Stimulated activated CD8-positive, alpha-beta memory T cell treated with anti-CD3 and anti-CD28 coated beads, Interleukin-15, amount 100 ng/mL, for 48 hours (primary cell): ENCODE measurements at regions not wholly inside any gene's neighbourhood (a gene's known extent, or its start where the extent isn't known, plus 50 kb on each side); places are given as distances from the start of the nearest gene placed in this dataset.

Experiments used
- DNase-seq, 2 donors: peaks; one replicate each; pipeline ENCODE4 v3.0.0-alpha.2; 2020; ENCODE audit warnings: low read depth in 2 of 2

GRCh38 chr15:85941186-85941855 lies 138.3 kb upstream of the AGBL1 start:
- DNase-seq: no peak

- DNase-seq: no peak
These were observed 137.0 kb upstream of the AGBL1 start for GRCh38 chr15:85942632-85943031.

GRCh38 chr15:85943151-85943550 lies 136.5 kb upstream of the AGBL1 start:
- no peak for DNase-seq

GRCh38 chr15:85943791-85944190 lies 135.9 kb upstream of the AGBL1 start:
- no peak for DNase-seq

GRCh38 chr15:85947021-85947420 lies 132.7 kb upstream of the AGBL1 start:
- no peak for DNase-seq

- DNase-seq: no peak
These were observed 131.7 kb upstream of the AGBL1 start for GRCh38 chr15:85947936-85948335.

GRCh38 chr15:85950101-85950500 lies 129.6 kb upstream of the AGBL1 start:
- no peak for DNase-seq

GRCh38 chr15:85954586-85954985 lies 125.1 kb upstream of the AGBL1 start:
- no peak for DNase-seq

GRCh38 chr15:85955501-85956391 lies 123.9 kb upstream of the AGBL1 start:
- DNase-seq: no peak

- no peak for DNase-seq
These were observed 123.0 kb upstream of the AGBL1 start for GRCh38 chr15:85956532-85957275.

GRCh38 chr15:85959611-85960010 lies 120.1 kb upstream of the AGBL1 start:
- DNase-seq: no peak

GRCh38 chr15:85960381-85960780 lies 119.3 kb upstream of the AGBL1 start:
- DNase-seq: no peak

GRCh38 chr15:85961821-85962220 lies 117.8 kb upstream of the AGBL1 start:
- DNase-seq: no peak

- no peak for DNase-seq
These were observed 116.4 kb upstream of the AGBL1 start for GRCh38 chr15:85963262-85963760.

- no peak for DNase-seq
These were observed 115.2 kb upstream of the AGBL1 start for GRCh38 chr15:85964471-85964870.

- no peak for DNase-seq
These were observed 112.1 kb upstream of the AGBL1 start for GRCh38 chr15:85967553-85967952.

GRCh38 chr15:85972805-85973540 lies 106.7 kb upstream of the AGBL1 start:
- DNase-seq: no peak

GRCh38 chr15:85973584-85974347 lies 105.9 kb upstream of the AGBL1 start:
- no peak for DNase-seq

GRCh38 chr15:85974348-85974705 lies 105.3 kb upstream of the AGBL1 start:
- no peak for DNase-seq

- DNase-seq: no peak
These were observed 104.9 kb upstream of the AGBL1 start for GRCh38 chr15:85974742-85975141.

GRCh38 chr15:85976102-85976501 lies 103.6 kb upstream of the AGBL1 start:
- DNase-seq: no peak
